ENCODE measurements at regions not wholly inside any gene's neighbourhood (a gene's known extent, or its start where the extent isn't known, plus 50 kb on each side); places are given as distances from the start of the nearest gene placed in this dataset.
"Not testable (repeated sequence)": the region's sequence is repeated elsewhere in the genome, so short reads cannot be mapped to it uniquely, and the experiment has no call there.

- no peaks in the 10 kb centered on the region for H3K36me3 Mint-ChIP-seq
- peaks cover 5% of the 10 kb centered on the region for H3K9me3 Mint-ChIP-seq
- CTCF ChIA-PET: no interaction called here
- DNase-seq: no peak
- POLR2A ChIA-PET: no interaction called here
- H3K4me1 Mint-ChIP-seq (ENCODE audit: low read depth): no peaks in the 10 kb centered on the region
- H3K27ac Mint-ChIP-seq: no peak overlapping the region
- no peaks in the 10 kb centered on the region for H3K27me3 Mint-ChIP-seq
- H3K4me3 Mint-ChIP-seq: no peak overlapping the region
- intact Hi-C loops (cut with micrococcal nuclease): no loop called here
Measured at GRCh38 chr6:48512390-48512789, 401.4 kb upstream of the PTCHD4 start.

- Mint-ChIP-seq H3K9me3 (peaks cover 5% of the 10 kb centered on the region), H3K4me3 (no peak overlapping the region), H3K27me3 (no peaks in the 10 kb centered on the region), H3K4me1 (ENCODE audit: low read depth) (no peaks in the 10 kb centered on the region), H3K36me3 (no peaks in the 10 kb centered on the region), H3K27ac (no peak overlapping the region)
- intact Hi-C loops (cut with micrococcal nuclease): no loop called here
- ChIA-PET POLR2A (no interaction called here), CTCF (no interaction called here)
- DNase-seq: no peak
Measured at GRCh38 chr6:48511378-48511777, 400.4 kb upstream of the PTCHD4 start.

GRCh38 chr6:48505621-48506020, 394.6 kb upstream of the PTCHD4 start:
- peaks cover 13% of the 10 kb centered on the region for H3K9me3 Mint-ChIP-seq
- DNase-seq: no peak
- no peaks in the 10 kb centered on the region for H3K27me3 Mint-ChIP-seq
- ChIA-PET CTCF (no interaction called here), POLR2A (no interaction called here)
- intact Hi-C loops (cut with micrococcal nuclease): no loop called here
- H3K4me1 Mint-ChIP-seq (ENCODE audit: low read depth): no peaks in the 10 kb centered on the region
- H3K27ac Mint-ChIP-seq: no peak overlapping the region
- no peak overlapping the region for H3K4me3 Mint-ChIP-seq
- peaks cover 3% of the 10 kb centered on the region for H3K36me3 Mint-ChIP-seq

DNA sequence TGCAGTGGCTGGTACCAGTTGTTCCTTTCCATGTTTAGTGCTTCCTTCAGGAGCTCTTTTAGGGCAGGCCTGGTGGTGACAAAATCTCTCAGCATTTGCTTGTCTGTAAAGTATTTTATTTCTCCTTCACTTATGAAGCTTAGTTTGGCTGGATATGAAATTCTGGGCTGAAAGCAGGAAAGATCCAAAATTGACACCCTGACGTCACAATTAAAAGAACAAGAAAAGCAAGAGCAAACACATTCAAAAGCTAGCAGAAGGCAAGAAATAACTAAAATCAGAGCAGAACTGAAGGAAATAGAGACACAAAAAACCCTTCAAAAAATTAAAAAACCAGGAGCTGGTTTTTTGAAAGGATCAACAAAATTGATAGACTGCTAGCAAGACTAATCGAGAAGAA, 382.4 kb upstream of the PTCHD4 start:
- POLR2A ChIA-PET; H3K36me3 Mint-ChIP-seq; DNase-seq; H3K4me3 Mint-ChIP-seq; H3K9me3 Mint-ChIP-seq; CTCF ChIA-PET; H3K4me1 Mint-ChIP-seq (ENCODE audit: low read depth); H3K27ac Mint-ChIP-seq; intact Hi-C loops (cut with micrococcal nuclease); H3K27me3 Mint-ChIP-seq: not testable (repeated sequence)

DNA sequence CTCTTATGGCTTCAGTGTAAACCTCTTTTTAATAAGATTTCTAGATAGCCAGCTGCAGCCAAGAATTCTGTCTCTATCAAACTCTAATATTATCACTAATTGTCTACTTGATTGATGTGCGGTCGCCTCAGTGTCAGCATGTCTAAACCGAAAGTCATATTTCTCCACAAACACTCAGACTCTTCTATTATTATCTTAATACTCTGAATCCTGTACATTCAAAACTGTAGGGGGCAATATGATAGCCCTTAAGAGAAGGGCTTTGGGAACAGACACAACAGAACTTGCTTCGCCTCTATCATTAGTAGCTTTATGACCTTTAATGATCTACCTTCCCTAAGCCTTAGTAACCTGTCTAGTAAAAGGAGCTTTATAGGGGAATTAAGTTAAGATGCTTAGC, 379.7 kb upstream of the PTCHD4 start:
- H3K36me3 Mint-ChIP-seq: no peaks in the 10 kb centered on the region
- H3K9me3 Mint-ChIP-seq: peaks cover 8% of the 10 kb centered on the region
- no peak for DNase-seq
- no peak overlapping the region for H3K27ac Mint-ChIP-seq
- CTCF ChIA-PET: no interaction called here
- intact Hi-C loops (cut with micrococcal nuclease): no loop called here
- no peaks in the 10 kb centered on the region for H3K27me3 Mint-ChIP-seq
- POLR2A ChIA-PET: no interaction called here
- H3K4me1 Mint-ChIP-seq (ENCODE audit: low read depth): no peaks in the 10 kb centered on the region
- H3K4me3 Mint-ChIP-seq: no peak overlapping the region

GRCh38 chr6:48486876-48487275, 375.9 kb upstream of the PTCHD4 start:
- Mint-ChIP-seq H3K27ac (no peak overlapping the region), H3K9me3 (peaks cover 11% of the 10 kb centered on the region)
- DNase-seq: no peak

GRCh38 chr6:48486373-48486772, 375.4 kb upstream of the PTCHD4 start:
- CTCF ChIA-PET: no interaction called here
- H3K27ac Mint-ChIP-seq: no peak overlapping the region

More at GRCh38 chr6:48486876-48487275, 375.9 kb upstream of the PTCHD4 start:
- no peaks in the 10 kb centered on the region for H3K36me3 Mint-ChIP-seq
- ChIA-PET CTCF (no interaction called here), POLR2A (no interaction called here)
- no peaks in the 10 kb centered on the region for H3K4me1 Mint-ChIP-seq (ENCODE audit: low read depth)
- H3K27me3 Mint-ChIP-seq: no peaks in the 10 kb centered on the region
- no peak overlapping the region for H3K4me3 Mint-ChIP-seq
- intact Hi-C loops (cut with micrococcal nuclease): no loop called here

DNA sequence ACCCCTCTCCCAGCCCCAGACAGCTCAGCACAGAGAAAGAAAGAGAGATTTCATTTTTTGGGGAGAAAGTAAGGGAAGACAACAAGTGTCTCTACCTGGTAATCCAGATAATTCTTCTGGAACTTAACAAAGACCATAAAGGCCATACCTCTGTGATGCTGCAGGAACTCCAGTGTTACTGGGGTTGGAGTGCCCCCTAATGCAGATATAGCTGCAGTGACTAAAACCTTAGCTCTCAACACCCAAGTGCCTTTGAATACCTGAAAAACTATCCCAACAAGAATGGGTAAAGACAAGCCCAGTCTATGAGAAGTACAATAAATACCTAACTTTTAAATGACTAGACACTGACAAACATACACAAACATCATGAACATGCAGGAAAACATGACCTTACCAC, 365.3 kb upstream of the PTCHD4 start:
- H3K4me3 Mint-ChIP-seq: no peak overlapping the region
- no peak for DNase-seq
- CTCF ChIA-PET: no interaction called here
- POLR2A ChIA-PET: no interaction called here
- no peaks in the 10 kb centered on the region for H3K36me3 Mint-ChIP-seq
- intact Hi-C loops (cut with micrococcal nuclease): no loop called here
- H3K4me1 Mint-ChIP-seq (ENCODE audit: low read depth): no peaks in the 10 kb centered on the region
- H3K27me3 Mint-ChIP-seq: no peaks in the 10 kb centered on the region
- peaks cover 6% of the 10 kb centered on the region for H3K9me3 Mint-ChIP-seq
- no peak overlapping the region for H3K27ac Mint-ChIP-seq

More at GRCh38 chr6:48486373-48486772, 375.4 kb upstream of the PTCHD4 start:
- DNase-seq: no peak
- intact Hi-C loops (cut with micrococcal nuclease): no loop called here
- POLR2A ChIA-PET: no interaction called here
- Mint-ChIP-seq H3K27me3 (no peaks in the 10 kb centered on the region), H3K9me3 (peaks cover 7% of the 10 kb centered on the region), H3K36me3 (no peaks in the 10 kb centered on the region), H3K4me1 (ENCODE audit: low read depth) (no peaks in the 10 kb centered on the region), H3K4me3 (no peak overlapping the region)

- intact Hi-C loops (cut with micrococcal nuclease): no loop called here
- CTCF ChIA-PET: no interaction called here
- H3K9me3 Mint-ChIP-seq: peaks cover 2% of the 10 kb centered on the region
- no peaks in the 10 kb centered on the region for H3K27me3 Mint-ChIP-seq
- no peaks in the 10 kb centered on the region for H3K4me1 Mint-ChIP-seq (ENCODE audit: low read depth)
- H3K36me3 Mint-ChIP-seq: no peaks in the 10 kb centered on the region
- POLR2A ChIA-PET: no interaction called here
- no peak for DNase-seq
- no peak overlapping the region for H3K4me3 Mint-ChIP-seq
- H3K27ac Mint-ChIP-seq: no peak overlapping the region
Measured at GRCh38 chr6:48475275-48475674, 364.3 kb upstream of the PTCHD4 start.

DNA sequence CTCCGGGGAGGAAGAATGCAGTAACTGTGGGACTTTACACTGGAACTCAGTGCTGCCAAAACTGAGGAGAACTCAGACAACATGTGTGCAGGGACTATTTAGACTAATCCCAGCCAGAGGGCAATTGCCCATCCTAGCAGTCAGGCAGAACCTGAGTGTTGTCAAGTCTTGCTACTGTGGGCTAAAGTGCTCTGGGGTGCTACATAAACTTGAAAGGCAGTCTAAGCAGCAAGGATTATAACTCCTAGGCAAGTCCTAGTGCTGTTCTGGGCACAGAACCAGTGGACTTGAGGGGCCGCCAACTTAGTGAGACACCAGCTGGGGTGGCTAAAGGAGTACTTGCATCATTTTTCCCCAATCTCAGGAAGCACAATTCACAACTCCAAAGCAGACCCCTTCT, 363.8 kb upstream of the PTCHD4 start:
- H3K27ac Mint-ChIP-seq: no peak overlapping the region
- CTCF ChIA-PET: no interaction called here
- H3K4me1 Mint-ChIP-seq (ENCODE audit: low read depth): no peaks in the 10 kb centered on the region
- intact Hi-C loops (cut with micrococcal nuclease): no loop called here
- no peaks in the 10 kb centered on the region for H3K36me3 Mint-ChIP-seq
- POLR2A ChIA-PET: no interaction called here
- no peaks in the 10 kb centered on the region for H3K27me3 Mint-ChIP-seq
- peaks cover 2% of the 10 kb centered on the region for H3K9me3 Mint-ChIP-seq
- H3K4me3 Mint-ChIP-seq: no peak overlapping the region
- DNase-seq: no peak

DNA sequence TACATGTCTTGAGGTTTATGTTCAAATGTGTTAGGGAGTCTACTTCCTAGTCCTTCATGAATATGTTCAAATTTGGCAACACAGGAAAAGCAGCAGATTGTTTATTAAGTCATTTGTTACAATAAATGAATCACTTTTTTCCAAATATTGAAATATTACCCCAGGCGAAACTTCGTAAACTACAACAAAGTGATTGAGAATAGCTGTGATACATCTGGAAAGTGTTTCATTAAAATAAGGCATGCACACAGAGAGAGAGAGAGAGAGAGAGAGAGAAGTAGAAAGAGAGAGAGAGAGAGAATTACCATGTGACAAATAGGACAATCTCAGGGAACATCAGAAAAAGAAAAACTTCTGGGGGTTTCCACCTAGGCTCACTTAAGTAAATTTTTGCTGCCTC, 363.1 kb upstream of the PTCHD4 start:
- no peak for DNase-seq
- peaks cover 2% of the 10 kb centered on the region for H3K9me3 Mint-ChIP-seq
- intact Hi-C loops (cut with micrococcal nuclease): no loop called here
- no peaks in the 10 kb centered on the region for H3K4me1 Mint-ChIP-seq (ENCODE audit: low read depth)
- H3K27ac Mint-ChIP-seq: no peak overlapping the region
- H3K36me3 Mint-ChIP-seq: no peaks in the 10 kb centered on the region
- no peaks in the 10 kb centered on the region for H3K27me3 Mint-ChIP-seq
- ChIA-PET CTCF (no interaction called here), POLR2A (no interaction called here)
- H3K4me3 Mint-ChIP-seq: no peak overlapping the region

DNA sequence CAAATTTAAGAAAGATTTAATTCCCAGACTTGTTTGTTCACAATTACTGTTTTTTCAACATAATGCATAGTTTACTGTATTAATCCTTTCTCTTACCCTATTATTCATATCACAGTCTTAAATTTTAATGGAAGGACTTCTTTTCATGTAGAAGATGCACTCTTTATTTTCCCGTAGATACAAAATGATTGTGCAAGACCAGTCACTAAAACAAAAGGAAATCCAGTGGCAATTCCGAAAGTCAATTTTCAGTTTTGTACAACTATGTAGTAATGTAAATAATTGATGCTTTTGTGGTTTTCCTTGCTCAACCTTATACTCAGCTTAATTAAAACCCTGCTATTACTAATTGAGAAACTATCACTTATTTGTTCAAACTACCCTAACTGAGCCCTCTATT, 361.5 kb upstream of the PTCHD4 start:
- no peaks in the 10 kb centered on the region for H3K36me3 Mint-ChIP-seq
- H3K4me3 Mint-ChIP-seq: no peak overlapping the region
- intact Hi-C loops (cut with micrococcal nuclease): no loop called here
- peaks cover 3% of the 10 kb centered on the region for H3K9me3 Mint-ChIP-seq
- POLR2A ChIA-PET: no interaction called here
- H3K27ac Mint-ChIP-seq: no peak overlapping the region
- CTCF ChIA-PET: no interaction called here
- DNase-seq: no peak
- H3K4me1 Mint-ChIP-seq (ENCODE audit: low read depth): no peaks in the 10 kb centered on the region
- H3K27me3 Mint-ChIP-seq: no peaks in the 10 kb centered on the region

DNA sequence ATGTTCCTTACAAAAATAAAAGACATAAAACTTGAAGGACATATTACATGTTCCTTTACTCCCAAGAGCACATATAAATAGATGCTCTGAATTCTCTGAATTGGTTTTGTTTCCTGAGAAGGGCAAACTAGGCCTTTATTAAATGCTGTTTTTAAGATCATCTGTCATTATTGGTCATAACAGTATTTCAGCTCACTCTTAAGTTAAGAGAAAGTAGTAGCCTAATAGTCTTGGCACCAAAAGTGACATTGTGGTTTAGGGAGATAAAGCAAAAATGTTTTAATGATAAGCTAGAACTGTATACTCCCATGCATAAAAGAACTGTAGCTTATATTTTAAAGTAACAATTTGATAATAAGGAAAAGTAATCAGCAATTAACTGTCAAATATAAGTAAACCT, 361.1 kb upstream of the PTCHD4 start:
- CTCF ChIA-PET: no interaction called here
- no peak overlapping the region for H3K27ac Mint-ChIP-seq

DNA sequence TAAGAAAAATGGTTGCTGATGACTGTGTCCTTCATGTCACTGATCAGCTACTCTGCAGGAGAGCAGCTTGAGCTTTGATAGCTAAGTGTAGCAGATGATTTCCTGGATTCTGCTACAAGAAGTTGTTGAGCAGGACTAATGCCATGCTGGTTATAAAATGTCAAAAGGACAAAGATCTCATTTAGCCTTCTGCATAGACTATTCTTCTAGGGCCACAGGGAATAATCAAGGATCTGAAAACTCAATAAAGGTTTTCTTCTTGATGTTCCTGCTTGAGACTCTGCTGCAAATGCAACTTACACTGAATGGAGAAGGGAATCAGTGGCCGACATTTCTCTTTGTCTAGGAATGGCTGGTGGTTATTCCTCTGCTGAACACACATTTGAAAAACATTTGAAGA, 360.3 kb upstream of the PTCHD4 start:
- Mint-ChIP-seq H3K9me3 (peaks cover 4% of the 10 kb centered on the region), H3K27ac (no peak overlapping the region), H3K36me3 (no peaks in the 10 kb centered on the region), H3K27me3 (no peaks in the 10 kb centered on the region), H3K4me1 (ENCODE audit: low read depth) (no peaks in the 10 kb centered on the region), H3K4me3 (no peak overlapping the region)
- POLR2A ChIA-PET: no interaction called here
- intact Hi-C loops (cut with micrococcal nuclease): no loop called here
- CTCF ChIA-PET: no interaction called here
- DNase-seq: no peak

More for the DNA sequence above, 361.1 kb upstream of the PTCHD4 start:
- intact Hi-C loops (cut with micrococcal nuclease): no loop called here
- Mint-ChIP-seq H3K4me1 (ENCODE audit: low read depth) (no peaks in the 10 kb centered on the region), H3K9me3 (peaks cover 4% of the 10 kb centered on the region), H3K27me3 (no peaks in the 10 kb centered on the region), H3K36me3 (no peaks in the 10 kb centered on the region), H3K4me3 (no peak overlapping the region)
- POLR2A ChIA-PET: no interaction called here
- no peak for DNase-seq
